DND-41 (cell line): ENCODE measurements at regions not wholly inside any gene's neighbourhood (a gene's known extent, or its start where the extent isn't known, plus 50 kb on each side); places are given as distances from the start of the nearest gene placed in this dataset.
"Not testable (repeated sequence)": the region's sequence is repeated elsewhere in the genome, so short reads cannot be mapped to it uniquely, and the experiment has no call there.

Experiments used
- ATAC-seq: fragments of 200-7000 bp; cut with Tn5 transposase; 3 replicates; pipeline ENCODE4 v1.9.1; 2021; ENCODE audit warnings: low read depth; ENCODE audit not compliant: insufficient read depth
- DNase-seq: peaks from one replicate; pipeline ENCODE4 v3.0.0-alpha.2; 2020
- H2AFZ ChIP-seq: 2 replicates; pipeline ENCODE4 v1.6.0; 2012; ENCODE audit warnings: low read depth, low read length
- H3K27ac ChIP-seq: 2 replicates; pipeline ENCODE4 v1.5.1; 2012; ENCODE audit warnings: low read length, inconsistent platforms
- H3K27me3 ChIP-seq: fragments of 200-600 bp; sonication (generic); 2 replicates; pipeline ENCODE4 v1.6.0; 2012; ENCODE audit warnings: low read length, mild to moderate bottlenecking, inconsistent platforms; ENCODE audit not compliant: insufficient read depth, poor library complexity
- H3K36me3 ChIP-seq: 2 replicates; pipeline ENCODE4 v1.5.1; 2012; ENCODE audit warnings: low read length, inconsistent platforms; ENCODE audit not compliant: insufficient read depth
- H3K4me1 ChIP-seq: 2 replicates; pipeline ENCODE4 v1.5.1; 2012; ENCODE audit warnings: mild to moderate bottlenecking, low read length; ENCODE audit not compliant: insufficient read depth
- H3K4me2 ChIP-seq: 2 replicates; pipeline ENCODE4 v1.6.0; 2012; ENCODE audit warnings: mild to moderate bottlenecking, moderate library complexity, low read length, inconsistent platforms; ENCODE audit not compliant: insufficient read depth
- H3K4me3 ChIP-seq, 2 experiments: fragments of 200-600 bp in 1 of 2; shearing (Covaris generic) in 1 of 2; 2 replicates each; pipeline ENCODE4 v1.5.1; 2012 to 2016; ENCODE audit warnings: inconsistent platforms in 2 of 2, low read length in 2 of 2, mild to moderate bottlenecking in 2 of 2, low read depth in 1 of 2, moderate library complexity in 1 of 2
- H3K79me2 ChIP-seq: 2 replicates; pipeline ENCODE4 v1.6.0; 2012; ENCODE audit warnings: low read length, inconsistent platforms; ENCODE audit not compliant: insufficient read depth
- H3K9ac ChIP-seq: 2 replicates; pipeline ENCODE4 v1.6.0; 2012; ENCODE audit warnings: low read depth, mild to moderate bottlenecking, inconsistent platforms, low read length, moderate library complexity
- H3K9me3 ChIP-seq: 2 replicates; pipeline ENCODE4 v1.5.1; 2012; ENCODE audit warnings: low read length, moderate library complexity, mild to moderate bottlenecking, inconsistent platforms; ENCODE audit not compliant: insufficient read depth, severe bottlenecking
- H4K20me1 ChIP-seq: 2 replicates; pipeline ENCODE4 v1.6.0; 2012; ENCODE audit warnings: low read length; ENCODE audit not compliant: insufficient read depth
- EZH2 ChIP-seq: IDR thresholded peaks from 3 replicates; pipeline ENCODE4 v1.6.1; 2012; ENCODE audit warnings: borderline replicate concordance, low read depth, mild to moderate bottlenecking, moderate library complexity, low read length, inconsistent platforms; ENCODE audit not compliant: severe bottlenecking
- TF ChIP-seq, protein P1 (sequence below): IDR thresholded peaks from 2 replicates; pipeline ENCODE4 v1.5.1; 2012; ENCODE audit warnings: borderline replicate concordance, low read length, moderate library complexity, mild to moderate bottlenecking; ENCODE audit not compliant: poor library complexity, severe bottlenecking; ENCODE audit errors: extremely low read depth

DNA sequence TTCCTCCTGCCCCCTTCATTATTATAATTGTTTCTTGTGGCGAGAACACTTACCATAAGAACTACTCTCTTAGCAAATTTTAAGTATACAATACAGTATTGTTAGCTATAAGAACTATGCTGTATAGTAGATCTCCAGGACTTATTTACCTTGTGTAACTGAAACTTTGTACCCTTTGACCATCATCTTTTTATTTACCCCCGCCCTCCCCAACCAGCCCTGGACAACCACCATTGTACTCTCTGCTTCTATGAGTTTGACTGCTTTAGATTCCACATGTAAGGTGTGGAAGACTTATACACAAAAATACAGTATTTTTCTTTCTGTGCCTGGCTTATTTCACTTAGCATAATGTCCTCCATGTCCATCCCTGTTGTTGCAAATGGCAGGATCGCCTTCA lies 161.1 kb downstream of the PHF8 start:
- H3K4me2 ChIP-seq, result no peak overlapping the region
- no peaks in the 10 kb centered on the region for H3K36me3 ChIP-seq
- ATAC-seq, result no peak
- H3K4me1 ChIP-seq, result no peaks in the 10 kb centered on the region
- no peaks in the 10 kb centered on the region for H3K27me3 ChIP-seq
- H3K9me3 ChIP-seq, result no peaks in the 10 kb centered on the region
- no peak overlapping the region for H2AFZ ChIP-seq
- no peak for DNase-seq
- no peak overlapping the region for H3K4me3 ChIP-seq
- no peaks in the 10 kb centered on the region for H4K20me1 ChIP-seq
- H3K9ac ChIP-seq, result no peak overlapping the region
- TF ChIP-seq, protein P1, sequence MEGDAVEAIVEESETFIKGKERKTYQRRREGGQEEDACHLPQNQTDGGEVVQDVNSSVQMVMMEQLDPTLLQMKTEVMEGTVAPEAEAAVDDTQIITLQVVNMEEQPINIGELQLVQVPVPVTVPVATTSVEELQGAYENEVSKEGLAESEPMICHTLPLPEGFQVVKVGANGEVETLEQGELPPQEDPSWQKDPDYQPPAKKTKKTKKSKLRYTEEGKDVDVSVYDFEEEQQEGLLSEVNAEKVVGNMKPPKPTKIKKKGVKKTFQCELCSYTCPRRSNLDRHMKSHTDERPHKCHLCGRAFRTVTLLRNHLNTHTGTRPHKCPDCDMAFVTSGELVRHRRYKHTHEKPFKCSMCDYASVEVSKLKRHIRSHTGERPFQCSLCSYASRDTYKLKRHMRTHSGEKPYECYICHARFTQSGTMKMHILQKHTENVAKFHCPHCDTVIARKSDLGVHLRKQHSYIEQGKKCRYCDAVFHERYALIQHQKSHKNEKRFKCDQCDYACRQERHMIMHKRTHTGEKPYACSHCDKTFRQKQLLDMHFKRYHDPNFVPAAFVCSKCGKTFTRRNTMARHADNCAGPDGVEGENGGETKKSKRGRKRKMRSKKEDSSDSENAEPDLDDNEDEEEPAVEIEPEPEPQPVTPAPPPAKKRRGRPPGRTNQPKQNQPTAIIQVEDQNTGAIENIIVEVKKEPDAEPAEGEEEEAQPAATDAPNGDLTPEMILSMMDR, result no peak
- TF ChIP-seq EZH2, result no peak
- no peak overlapping the region for H3K27ac ChIP-seq
- no peaks in the 10 kb centered on the region for H3K79me2 ChIP-seq

DNA sequence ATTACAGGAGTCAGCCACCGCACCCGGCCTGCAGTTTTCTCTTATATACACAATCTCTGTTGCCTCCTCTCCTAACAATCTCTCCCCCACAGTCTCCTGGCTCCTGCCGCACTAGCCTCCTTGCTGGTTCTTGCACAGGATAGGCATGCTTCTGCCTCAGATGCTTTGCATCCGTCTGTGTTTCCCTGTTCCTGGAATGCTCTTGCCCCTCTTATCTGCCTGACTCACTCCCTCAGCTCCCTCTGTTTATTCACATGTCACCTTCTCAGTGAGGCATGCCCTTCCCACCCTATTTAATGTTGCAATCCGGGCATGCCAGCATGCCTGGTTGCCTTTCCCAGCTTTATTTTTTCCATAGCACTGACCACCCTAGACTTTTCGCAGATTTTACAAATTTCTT lies 161.9 kb downstream of the PHF8 start:
- no peak for DNase-seq
- H4K20me1 ChIP-seq, result no peaks in the 10 kb centered on the region
- no peak overlapping the region for H3K27ac ChIP-seq
- no peak overlapping the region for H3K4me3 ChIP-seq
- H3K9me3 ChIP-seq, result no peaks in the 10 kb centered on the region
- no peaks in the 10 kb centered on the region for H3K4me1 ChIP-seq
- H2AFZ ChIP-seq, result no peak overlapping the region
- ATAC-seq, result no peak
- H3K79me2 ChIP-seq, result no peaks in the 10 kb centered on the region
- no peaks in the 10 kb centered on the region for H3K36me3 ChIP-seq
- no peak overlapping the region for H3K9ac ChIP-seq
- no peaks in the 10 kb centered on the region for H3K27me3 ChIP-seq
- H3K4me2 ChIP-seq, result no peak overlapping the region
- TF ChIP-seq, protein P1, result no peak
- no peak for TF ChIP-seq EZH2

DNA sequence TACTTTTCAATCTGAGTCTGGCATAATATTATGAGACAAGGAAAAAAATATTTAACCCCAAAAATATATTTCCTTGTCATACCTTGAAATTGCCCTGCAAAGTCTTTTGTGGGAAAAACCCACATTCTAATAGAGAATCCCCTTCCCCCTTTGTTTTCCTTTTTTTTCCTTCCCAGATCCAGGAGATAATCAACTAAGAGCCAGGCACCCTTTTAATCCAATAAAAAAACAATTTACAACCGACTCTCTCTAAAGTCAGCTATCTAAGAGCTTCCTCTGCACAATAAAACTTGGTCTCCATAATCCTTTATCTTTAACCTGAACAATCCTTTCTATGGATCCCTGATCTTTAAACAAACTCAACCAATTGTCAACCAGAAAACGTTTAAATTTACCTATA lies 163.5 kb downstream of the PHF8 start:
- not testable (repeated sequence) for H2AFZ ChIP-seq, H3K9ac ChIP-seq, H3K27ac ChIP-seq, H3K36me3 ChIP-seq, H3K4me2 ChIP-seq, H3K4me1 ChIP-seq, ATAC-seq, DNase-seq, H3K9me3 ChIP-seq, H4K20me1 ChIP-seq, H3K4me3 ChIP-seq, H3K27me3 ChIP-seq, H3K79me2 ChIP-seq

DNA sequence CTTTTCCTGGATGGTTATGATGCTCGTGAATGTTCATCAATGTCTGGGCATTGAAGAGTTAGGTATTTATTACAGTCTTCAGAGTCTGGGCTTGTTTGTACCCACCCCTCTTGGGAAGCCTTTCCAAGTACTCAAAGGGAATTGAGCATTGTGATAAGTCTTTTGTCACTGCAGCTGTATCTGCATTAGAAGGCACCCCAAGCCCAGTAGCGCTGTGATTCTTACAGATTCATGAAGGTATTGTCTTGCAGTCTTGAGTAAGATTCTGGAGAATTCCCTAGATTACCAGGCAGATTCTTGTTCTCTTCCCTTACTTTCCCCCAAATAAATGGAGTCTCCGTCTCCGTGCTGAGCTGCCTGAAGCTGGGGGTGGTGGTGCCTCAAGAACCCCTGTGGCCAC lies 173.4 kb upstream of the HUWE1 start:
- Histone ChIP-seq H3K27me3 (no peaks in the 10 kb centered on the region), H3K4me2 (no peak overlapping the region), H3K36me3 (no peaks in the 10 kb centered on the region), H3K9me3 (no peaks in the 10 kb centered on the region), H4K20me1 (no peaks in the 10 kb centered on the region), H3K27ac (no peak overlapping the region), H3K9ac (no peak overlapping the region), H3K79me2 (no peaks in the 10 kb centered on the region), H3K4me1 (no peaks in the 10 kb centered on the region), H3K4me3 (no peak overlapping the region), H2AFZ (no peak overlapping the region)
- DNase-seq (no peak), ATAC-seq (no peak)
- no peak for TF ChIP-seq EZH2
- TF ChIP-seq, protein P1, result no peak
